Neural progenitor cell (in vitro differentiated cells): ENCODE measurements at regions not wholly inside any gene's neighbourhood (a gene's known extent, or its start where the extent isn't known, plus 50 kb on each side); places are given as distances from the start of the nearest gene placed in this dataset.

Experiments used
- DNase-seq: peaks from one replicate; pipeline ENCODE4 v3.0.0-alpha.2; 2016; ENCODE audit warnings: low spot score
- H2AFZ ChIP-seq: fragments of 200-600 bp; sonication (generic); replicated peaks from 2 replicates; pipeline ENCODE4 v1.6.1; 2016; ENCODE audit warnings: antibody characterized with exemption
- H3F3A ChIP-seq: fragments of 200-600 bp; sonication (generic); 2 replicates; pipeline ENCODE4 v1.6.1; 2016; ENCODE audit warnings: antibody characterized with exemption, low read depth
- H3K27ac ChIP-seq: fragments of 200-600 bp; sonication (generic); 2 replicates; pipeline ENCODE4 v1.5.1; 2016; ENCODE audit warnings: mild to moderate bottlenecking
- H3K27me3 ChIP-seq: fragments of 200-600 bp; sonication (generic); 2 replicates; pipeline ENCODE4 v1.6.1; 2016; ENCODE audit warnings: mild to moderate bottlenecking, moderate library complexity
- H3K36me3 ChIP-seq: fragments of 200-600 bp; sonication (generic); 2 replicates; pipeline ENCODE4 v1.5.1; 2016
- H3K4me1 ChIP-seq: fragments of 200-600 bp; sonication (generic); 2 replicates; pipeline ENCODE4 v1.6.1; 2016; ENCODE audit warnings: mixed run types
- H3K4me2 ChIP-seq: fragments of 200-600 bp; sonication (generic); 2 replicates; pipeline ENCODE4 v1.6.1; 2016
- H3K4me3 ChIP-seq: fragments of 200-600 bp; sonication (generic); 2 replicates; pipeline ENCODE4 v1.5.1; 2016
- H3K79me2 ChIP-seq: fragments of 200-600 bp; sonication (generic); 2 replicates; pipeline ENCODE4 v1.6.1; 2016; ENCODE audit warnings: low read depth
- H3K9ac ChIP-seq: fragments of 200-600 bp; sonication (generic); 2 replicates; pipeline ENCODE4 v1.6.1; 2016
- H3K9me3 ChIP-seq: fragments of 200-600 bp; sonication (generic); 2 replicates; pipeline ENCODE4 v1.5.1; 2016; ENCODE audit warnings: low read depth
- H4K20me1 ChIP-seq: fragments of 200-600 bp; sonication (generic); 2 replicates; pipeline ENCODE4 v1.6.1; 2016; ENCODE audit warnings: low read depth
- H3K27ac Mint-ChIP-seq: 3 replicates; pipeline ENCODE4 v1.8.0; 2021; ENCODE audit warnings: mixed read lengths
- H3K27me3 Mint-ChIP-seq: 2 replicates; pipeline ENCODE4 v1.8.0; 2022; ENCODE audit warnings: low read depth, mild to moderate bottlenecking, inconsistent platforms, moderate library complexity, mixed read lengths; ENCODE audit not compliant: insufficient read depth
- H3K36me3 Mint-ChIP-seq: 3 replicates; pipeline ENCODE4 v1.8.0; 2021; ENCODE audit warnings: mixed read lengths
- H3K4me1 Mint-ChIP-seq: 3 replicates; pipeline ENCODE4 v1.8.0; 2021; ENCODE audit warnings: mixed read lengths
- H3K4me3 Mint-ChIP-seq: 3 replicates; pipeline ENCODE4 v1.8.0; 2021; ENCODE audit warnings: mild to moderate bottlenecking, moderate library complexity, mixed read lengths
- H3K9me3 Mint-ChIP-seq: 3 replicates; pipeline ENCODE4 v1.8.0; 2020; ENCODE audit warnings: mixed read lengths
- CTCF ChIP-seq: fragments of 200-600 bp; sonication (generic); IDR thresholded peaks from 2 replicates; pipeline ENCODE4 v1.5.1; 2017; ENCODE audit warnings: antibody characterized with exemption, mild to moderate bottlenecking
- EZH2 ChIP-seq: fragments of 200-600 bp; sonication (generic); IDR thresholded peaks from 2 replicates; pipeline ENCODE4 v1.6.1; 2017; ENCODE audit warnings: antibody characterized with exemption, mild to moderate bottlenecking, moderate library complexity
- EZH2phosphoT487 ChIP-seq: fragments of 200-600 bp; sonication (generic); IDR thresholded peaks from 2 replicates; pipeline ENCODE4 v1.6.1; 2017; ENCODE audit warnings: antibody characterized with exemption

- no peak overlapping the region for H3K4me2 ChIP-seq
- no peaks in the 10 kb centered on the region for H3K79me2 ChIP-seq
- H3F3A ChIP-seq, result no peaks in the 10 kb centered on the region
- peaks cover 12% of the 10 kb centered on the region for H3K9me3 Mint-ChIP-seq
- H4K20me1 ChIP-seq, result no peaks in the 10 kb centered on the region
- no peaks in the 10 kb centered on the region for H3K36me3 Mint-ChIP-seq
- H3K27me3 Mint-ChIP-seq, result peaks cover 2% of the 10 kb centered on the region
- H3K9me3 ChIP-seq, result no peaks in the 10 kb centered on the region
- peaks cover 3% of the 10 kb centered on the region for H3K4me1 Mint-ChIP-seq
- H3K4me1 ChIP-seq, result peaks cover 7% of the 10 kb centered on the region
- no peak overlapping the region for H3K4me3 Mint-ChIP-seq
- H3K4me3 ChIP-seq, result no peak overlapping the region
- DNase-seq, result no peak
- H3K36me3 ChIP-seq, result no peaks in the 10 kb centered on the region
- no peaks in the 10 kb centered on the region for H3K27me3 ChIP-seq
- no peak overlapping the region for H2AFZ ChIP-seq
- TF ChIP-seq EZH2phosphoT487 (no peak), EZH2 (no peak), CTCF (no peak)
- H3K27ac Mint-ChIP-seq, result no peak overlapping the region
- no peak overlapping the region for H3K27ac ChIP-seq
- no peak overlapping the region for H3K9ac ChIP-seq
These were observed 193.0 kb downstream of the URB2 start for GRCh38 chr1:229819091-229819490.

- Histone ChIP-seq H3K4me1 (no peaks in the 10 kb centered on the region), H3K27me3 (no peaks in the 10 kb centered on the region), H3K9me3 (no peaks in the 10 kb centered on the region), H3K4me2 (no peak overlapping the region), H3K27ac (no peak overlapping the region), H4K20me1 (no peaks in the 10 kb centered on the region), H3K4me3 (no peak overlapping the region), H3K36me3 (no peaks in the 10 kb centered on the region), H3F3A (no peaks in the 10 kb centered on the region), H3K79me2 (no peaks in the 10 kb centered on the region), H3K9ac (no peak overlapping the region), H2AFZ (no peak overlapping the region)
- TF ChIP-seq CTCF, result no peak
- TF ChIP-seq EZH2phosphoT487, result no peak
- TF ChIP-seq EZH2, result no peak
- no peak for DNase-seq
- Mint-ChIP-seq H3K9me3 (peaks cover 14% of the 10 kb centered on the region), H3K27ac (no peak overlapping the region), H3K4me3 (no peak overlapping the region), H3K4me1 (no peaks in the 10 kb centered on the region), H3K36me3 (no peaks in the 10 kb centered on the region), H3K27me3 (peaks cover 5% of the 10 kb centered on the region)
These were observed 196.0 kb downstream of the URB2 start for GRCh38 chr1:229822026-229822425.

- H3K4me1 ChIP-seq, result no peaks in the 10 kb centered on the region
- H3K4me3 ChIP-seq, result no peak overlapping the region
- no peak overlapping the region for H3K27ac Mint-ChIP-seq
- no peak for TF ChIP-seq EZH2phosphoT487
- no peak for TF ChIP-seq CTCF
- no peak for TF ChIP-seq EZH2
- no peaks in the 10 kb centered on the region for H3K4me1 Mint-ChIP-seq
- H3F3A ChIP-seq, result no peaks in the 10 kb centered on the region
- no peak overlapping the region for H3K4me2 ChIP-seq
- peak overlapping the region; percentile 0 for H2AFZ ChIP-seq
- no peaks in the 10 kb centered on the region for H3K36me3 ChIP-seq
- H3K27me3 Mint-ChIP-seq, result peaks cover 4% of the 10 kb centered on the region
- H3K79me2 ChIP-seq, result no peaks in the 10 kb centered on the region
- no peaks in the 10 kb centered on the region for H3K27me3 ChIP-seq
- no peak overlapping the region for H3K4me3 Mint-ChIP-seq
- H3K36me3 Mint-ChIP-seq, result no peaks in the 10 kb centered on the region
- no peaks in the 10 kb centered on the region for H3K9me3 ChIP-seq
- H4K20me1 ChIP-seq, result no peaks in the 10 kb centered on the region
- no peak overlapping the region for H3K9ac ChIP-seq
- peaks cover 6% of the 10 kb centered on the region for H3K9me3 Mint-ChIP-seq
- H3K27ac ChIP-seq, result no peak overlapping the region
- DNase-seq, result no peak
These were observed 199.0 kb downstream of the URB2 start for GRCh38 chr1:229825042-229825441.

GRCh38 chr1:229828461-229828860 lies 202.4 kb downstream of the URB2 start:
- peaks cover 5% of the 10 kb centered on the region for H3K27me3 Mint-ChIP-seq
- H3K4me1 Mint-ChIP-seq, result no peaks in the 10 kb centered on the region
- Histone ChIP-seq H3K36me3 (no peaks in the 10 kb centered on the region), H3K4me2 (no peak overlapping the region), H3K4me1 (no peaks in the 10 kb centered on the region), H3K9ac (no peak overlapping the region), H4K20me1 (no peaks in the 10 kb centered on the region), H3F3A (no peaks in the 10 kb centered on the region), H3K79me2 (no peaks in the 10 kb centered on the region), H3K27me3 (no peaks in the 10 kb centered on the region), H2AFZ (no peak overlapping the region), H3K4me3 (no peak overlapping the region), H3K27ac (no peak overlapping the region), H3K9me3 (no peaks in the 10 kb centered on the region)
- H3K36me3 Mint-ChIP-seq, result no peaks in the 10 kb centered on the region
- no peak for TF ChIP-seq CTCF
- TF ChIP-seq EZH2, result no peak
- no peak for TF ChIP-seq EZH2phosphoT487
- no peak overlapping the region for H3K27ac Mint-ChIP-seq
- peaks cover 6% of the 10 kb centered on the region for H3K9me3 Mint-ChIP-seq
- DNase-seq, result no peak
- no peak overlapping the region for H3K4me3 Mint-ChIP-seq
